Gastrocnemius medialis (tissue), 4 donors: ENCODE measurements at regions not wholly inside any gene's neighbourhood (a gene's known extent, or its start where the extent isn't known, plus 50 kb on each side); places are given as distances from the start of the nearest gene placed in this dataset.

ENCODE experiments used
- CTCF ChIP-seq, 5 experiments: fragments of 450-650 bp in 3 of 5; fragments of 200-600 bp in 2 of 5; sonication (generic) in 2 of 5; IDR thresholded peaks in 4 of 5; conservative IDR thresholded peaks in 1 of 5; 1 replicate in 4 of 5; 2 replicates in 1 of 5; pipeline ENCODE4 v1.5.1; 2016 to 2019; ENCODE audit warnings: antibody characterized with exemption in 5 of 5, mild to moderate bottlenecking in 3 of 5, moderate library complexity in 3 of 5
- POLR2A ChIP-seq, 2 donors: fragments of 450-650 bp; IDR thresholded peaks; one replicate each; pipeline ENCODE4 v1.6.1; 2017; ENCODE audit warnings: antibody characterized with exemption in 2 of 2, mild to moderate bottlenecking in 2 of 2, moderate library complexity in 2 of 2

- no peak for TF ChIP-seq POLR2A (IDR thresholded peaks at IDR 0.05)
- no peak for TF ChIP-seq CTCF (IDR thresholded peaks at IDR 0.05 in 4 of 5, conservative IDR thresholded peaks at IDR 0.05 in 1 of 5)
These were observed 287.3 kb downstream of the BCL11B start for GRCh38 chr14:98984719-98985041.
